Gastrocnemius medialis (tissue), 4 donors: ENCODE measurements at regions not wholly inside any gene's neighbourhood (a gene's known extent, or its start where the extent isn't known, plus 50 kb on each side); places are given as distances from the start of the nearest gene placed in this dataset.
"Not testable (repeated sequence)": the region's sequence is repeated elsewhere in the genome, so short reads cannot be mapped to it uniquely, and the experiment has no call there.

Experiments used
- ATAC-seq, 2 donors: fragments of 150-250 bp; one replicate each; pipeline ENCODE4 v1.9.1; 2016
- DNase-seq, 2 donors: peaks; one replicate each; pipeline ENCODE4 v3.0.0-alpha.2; 2019
- H3K27ac ChIP-seq, 4 donors: fragments of 200-600 bp; sonication (generic); 1 replicate in 1 of 4; 2 replicates in 3 of 4; pipeline ENCODE4 v1.5.1; 2016 to 2018; ENCODE audit warnings: mild to moderate bottlenecking in 2 of 4, moderate library complexity in 1 of 4
- H3K27me3 ChIP-seq, 3 donors: fragments of 200-600 bp; sonication (generic) in 2 of 3; 1 replicate in 1 of 3; 2 replicates in 2 of 3; pipeline versions ENCODE4 v1.5.1 to v1.6.0; 2016 to 2019; ENCODE audit warnings: mild to moderate bottlenecking in 1 of 3, moderate library complexity in 1 of 3
- H3K36me3 ChIP-seq, 2 donors: fragments of 200-600 bp; sonication (generic) in 1 of 2; one replicate each; pipeline ENCODE4 v1.5.1; 2017 to 2018
- H3K4me1 ChIP-seq, 2 donors: fragments of 200-600 bp; sonication (generic) in 1 of 2; one replicate each; pipeline ENCODE4 v1.5.1; 2016 to 2017; ENCODE audit warnings: mild to moderate bottlenecking in 2 of 2
- H3K4me3 ChIP-seq, 4 donors: fragments of 200-600 bp; sonication (generic) in 3 of 4; 1 replicate in 1 of 4; 2 replicates in 3 of 4; pipeline ENCODE4 v1.5.1; 2016 to 2019; ENCODE audit warnings: mild to moderate bottlenecking in 2 of 4
- H3K9me3 ChIP-seq, 3 donors: fragments of 200-600 bp; sonication (generic) in 2 of 3; 1 replicate in 1 of 3; 2 replicates in 2 of 3; pipeline ENCODE4 v1.5.1; 2016 to 2019
- POLR2A ChIP-seq, 2 donors: fragments of 450-650 bp; IDR thresholded peaks; one replicate each; pipeline ENCODE4 v1.6.1; 2017; ENCODE audit warnings: antibody characterized with exemption in 2 of 2, mild to moderate bottlenecking in 2 of 2, moderate library complexity in 2 of 2
- in situ Hi-C, 4 donors: fragments of 200-750 bp; cut with MboI; loops; one replicate each; pipeline versions ENCODE4 v1.15.0 to v1.8.0; 2017; ENCODE audit warnings: low sequenced_read_pairs in 4 of 4
- intact Hi-C: fragments of 100-400 bp; cut with DNase I; formaldehyde crosslinking; loops from one replicate; pipeline ENCODE4 v1.15.1; 2023; ENCODE audit warnings: low total_unique reads
- TF ChIP-seq, protein P1 (sequence below), 5 experiments: fragments of 450-650 bp in 3 of 5; fragments of 200-600 bp in 2 of 5; sonication (generic) in 2 of 5; IDR thresholded peaks in 4 of 5; conservative IDR thresholded peaks in 1 of 5; 1 replicate in 4 of 5; 2 replicates in 1 of 5; pipeline ENCODE4 v1.5.1; 2016 to 2019; ENCODE audit warnings: antibody characterized with exemption in 5 of 5, mild to moderate bottlenecking in 3 of 5, moderate library complexity in 3 of 5

DNA sequence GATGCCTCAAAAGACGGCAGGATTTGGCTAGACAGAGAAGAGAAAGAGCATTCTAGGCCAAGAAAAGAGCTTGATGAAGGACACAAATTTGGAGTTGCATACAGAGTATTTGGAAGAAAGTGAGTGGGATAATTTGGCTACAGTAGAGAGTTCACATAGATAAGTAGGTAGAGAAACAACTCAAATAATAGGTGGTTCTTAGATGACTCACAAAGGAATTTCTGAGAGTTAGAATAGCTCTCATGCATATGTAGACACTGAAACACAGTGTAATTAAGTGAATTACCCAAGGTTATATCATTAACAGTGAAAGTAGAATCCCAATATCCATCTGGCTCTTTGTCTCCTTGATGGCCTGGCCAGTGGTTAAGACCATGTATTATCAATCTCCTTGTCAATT is 228.6 kb upstream of the DDI1 start:
- DNase-seq (no peak), ATAC-seq (no peak)
- intact Hi-C loops = no loop called here
- Histone ChIP-seq H3K4me3 (no peak overlapping the region), H3K9me3 (no peaks in the 10 kb centered on the region), H3K27me3 (no peaks in the 10 kb centered on the region), H3K36me3 (no peaks in the 10 kb centered on the region), H3K27ac (no peak overlapping the region), H3K4me1 (no peaks in the 10 kb centered on the region)
- in situ Hi-C loops = loop anchor here in 1 of 4 donors (25.0 kb wide), 1 partner anchor 104 kb away; no protein-coding TSS in a partner anchor
- TF ChIP-seq, protein P1, sequence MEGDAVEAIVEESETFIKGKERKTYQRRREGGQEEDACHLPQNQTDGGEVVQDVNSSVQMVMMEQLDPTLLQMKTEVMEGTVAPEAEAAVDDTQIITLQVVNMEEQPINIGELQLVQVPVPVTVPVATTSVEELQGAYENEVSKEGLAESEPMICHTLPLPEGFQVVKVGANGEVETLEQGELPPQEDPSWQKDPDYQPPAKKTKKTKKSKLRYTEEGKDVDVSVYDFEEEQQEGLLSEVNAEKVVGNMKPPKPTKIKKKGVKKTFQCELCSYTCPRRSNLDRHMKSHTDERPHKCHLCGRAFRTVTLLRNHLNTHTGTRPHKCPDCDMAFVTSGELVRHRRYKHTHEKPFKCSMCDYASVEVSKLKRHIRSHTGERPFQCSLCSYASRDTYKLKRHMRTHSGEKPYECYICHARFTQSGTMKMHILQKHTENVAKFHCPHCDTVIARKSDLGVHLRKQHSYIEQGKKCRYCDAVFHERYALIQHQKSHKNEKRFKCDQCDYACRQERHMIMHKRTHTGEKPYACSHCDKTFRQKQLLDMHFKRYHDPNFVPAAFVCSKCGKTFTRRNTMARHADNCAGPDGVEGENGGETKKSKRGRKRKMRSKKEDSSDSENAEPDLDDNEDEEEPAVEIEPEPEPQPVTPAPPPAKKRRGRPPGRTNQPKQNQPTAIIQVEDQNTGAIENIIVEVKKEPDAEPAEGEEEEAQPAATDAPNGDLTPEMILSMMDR (IDR thresholded peaks at IDR 0.05 in 4 of 5, conservative IDR thresholded peaks at IDR 0.05 in 1 of 5) = no peak
- TF ChIP-seq POLR2A (IDR thresholded peaks at IDR 0.05) = no peak

DNA sequence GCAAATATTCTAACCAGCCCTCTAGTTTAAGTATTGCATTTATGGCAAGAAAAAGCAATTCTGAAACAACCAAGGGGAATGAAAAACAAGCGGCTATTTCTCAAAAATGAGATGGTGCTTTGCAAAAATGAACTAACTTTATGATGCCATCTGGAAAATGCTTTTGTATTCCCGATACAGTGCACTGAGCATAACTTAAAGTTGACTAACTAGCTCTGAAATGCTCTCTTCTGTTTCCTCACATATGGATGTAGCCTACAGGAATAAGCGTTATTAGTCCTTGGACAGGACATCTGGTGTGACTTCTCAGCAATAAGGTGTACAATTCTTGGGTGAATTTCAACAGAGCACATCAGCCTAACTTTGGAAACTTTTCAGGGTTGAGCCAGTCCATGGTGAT is 228.2 kb upstream of the DDI1 start:
- H3K9me3 ChIP-seq = no peaks in the 10 kb centered on the region
- no peaks in the 10 kb centered on the region for H3K4me1 ChIP-seq
- intact Hi-C loops (no loop called here), in situ Hi-C loops (loop anchor here in 1 of 4 donors (25.0 kb wide), 1 partner anchor 104 kb away; no protein-coding TSS in a partner anchor)
- no peak overlapping the region for H3K4me3 ChIP-seq
- no peak for DNase-seq
- H3K27me3 ChIP-seq = no peaks in the 10 kb centered on the region
- TF ChIP-seq POLR2A (IDR thresholded peaks at IDR 0.05) = no peak
- TF ChIP-seq, protein P1 (IDR thresholded peaks at IDR 0.05 in 4 of 5, conservative IDR thresholded peaks at IDR 0.05 in 1 of 5) = no peak
- no peaks in the 10 kb centered on the region for H3K36me3 ChIP-seq
- no peak for ATAC-seq
- no peak overlapping the region for H3K27ac ChIP-seq

DNA sequence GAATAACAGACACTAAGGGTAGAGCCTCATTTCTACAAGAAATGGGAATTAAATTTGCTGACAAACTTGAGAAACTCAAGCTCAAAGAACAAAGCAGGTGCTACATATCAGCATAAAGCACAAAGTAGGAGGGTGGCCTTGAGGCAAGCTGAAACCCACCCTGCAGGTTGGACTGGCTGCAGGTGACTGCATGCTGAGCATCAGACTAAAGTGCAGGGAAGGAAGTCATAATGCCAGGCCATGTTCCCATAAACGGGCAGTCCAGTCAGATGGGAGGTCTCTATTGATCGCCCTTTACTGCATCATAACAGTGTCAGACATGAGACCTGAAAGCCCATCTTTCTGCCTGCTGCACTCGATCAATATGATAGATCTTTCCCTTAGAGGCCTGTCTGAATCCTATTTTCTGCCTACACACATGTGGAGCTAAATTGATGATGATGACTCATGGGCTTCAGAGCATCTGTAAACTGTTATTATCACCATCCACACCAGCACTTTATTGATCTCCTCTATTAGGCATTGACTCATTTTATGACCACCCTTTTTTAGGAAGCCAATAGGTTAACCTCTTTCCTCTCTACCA is 224.5 kb upstream of the DDI1 start:
- Histone ChIP-seq H3K36me3 (no peaks in the 10 kb centered on the region), H3K4me3 (no peak overlapping the region), H3K4me1 (no peaks in the 10 kb centered on the region), H3K27me3 (no peaks in the 10 kb centered on the region), H3K27ac (no peak overlapping the region), H3K9me3 (no peaks in the 10 kb centered on the region)
- TF ChIP-seq POLR2A (IDR thresholded peaks at IDR 0.05) = no peak
- TF ChIP-seq, protein P1 (IDR thresholded peaks at IDR 0.05 in 4 of 5, conservative IDR thresholded peaks at IDR 0.05 in 1 of 5) = no peak
- intact Hi-C loops = loop anchor here (2.0 kb wide), 1 partner anchor 15 kb away; no protein-coding TSS in a partner anchor
- ATAC-seq (no peak), DNase-seq (no peak)
- in situ Hi-C loops = loop anchor here in 1 of 4 donors (25.0 kb wide), 1 partner anchor 100 kb away; no protein-coding TSS in a partner anchor

DNA sequence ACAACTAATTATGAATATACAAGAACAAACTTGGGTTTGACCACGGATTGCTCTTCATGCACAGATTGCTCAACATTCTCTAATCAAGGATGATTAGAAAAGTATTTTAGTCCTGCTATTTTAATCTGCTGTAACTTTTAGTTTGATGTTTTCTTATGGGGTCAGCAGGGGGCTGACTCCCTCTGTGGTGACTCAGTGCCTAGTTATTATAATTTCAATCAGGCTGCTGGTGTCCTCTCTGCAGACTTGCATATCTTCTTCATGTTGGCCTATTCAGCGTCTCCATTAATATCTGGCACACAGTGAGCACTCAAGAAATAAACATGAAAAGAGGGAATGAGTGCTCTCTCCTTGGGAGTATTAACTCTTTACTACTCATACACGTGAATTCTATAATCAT is 223.8 kb upstream of the DDI1 start:
- in situ Hi-C loops (loop anchor here in 1 of 4 donors (25.0 kb wide), 1 partner anchor 100 kb away; no protein-coding TSS in a partner anchor), intact Hi-C loops (loop anchor here (2.0 kb wide), 1 partner anchor 14 kb away; no protein-coding TSS in a partner anchor)
- DNase-seq = no peak
- no peak overlapping the region for H3K27ac ChIP-seq
- no peaks in the 10 kb centered on the region for H3K27me3 ChIP-seq
- no peaks in the 10 kb centered on the region for H3K9me3 ChIP-seq
- H3K4me1 ChIP-seq = no peaks in the 10 kb centered on the region
- H3K36me3 ChIP-seq = no peaks in the 10 kb centered on the region
- TF ChIP-seq, protein P1 (IDR thresholded peaks at IDR 0.05 in 4 of 5, conservative IDR thresholded peaks at IDR 0.05 in 1 of 5) = no peak
- TF ChIP-seq POLR2A (IDR thresholded peaks at IDR 0.05) = no peak
- no peak overlapping the region for H3K4me3 ChIP-seq
- ATAC-seq = no peak

DNA sequence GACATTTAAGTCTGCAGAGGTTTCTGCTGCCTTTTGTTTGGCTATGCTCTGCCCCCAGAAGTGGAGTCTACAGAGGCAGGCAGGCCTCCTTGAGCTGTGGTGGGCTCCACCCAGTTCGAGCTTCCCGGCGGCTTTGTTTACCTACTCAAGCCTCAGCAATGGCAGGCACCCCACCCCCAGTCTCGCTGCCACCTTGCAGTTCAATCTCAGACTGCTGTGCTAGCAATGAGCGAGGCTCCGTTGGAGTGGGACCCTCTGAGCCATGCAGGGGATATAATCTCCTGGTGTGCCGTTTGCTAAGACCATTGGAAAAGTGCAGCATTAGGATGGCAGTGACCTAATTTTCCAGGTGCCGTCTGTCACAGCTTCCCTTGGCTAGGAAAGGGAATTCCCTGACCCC is 216.1 kb upstream of the DDI1 start:
- H3K27me3 ChIP-seq, H3K4me3 ChIP-seq, H3K36me3 ChIP-seq, H3K27ac ChIP-seq, DNase-seq, H3K4me1 ChIP-seq, ATAC-seq, intact Hi-C loops, H3K9me3 ChIP-seq: not testable (repeated sequence)
- in situ Hi-C loops = loop anchor here in 1 of 4 donors (25.0 kb wide), 1 partner anchor 92 kb away; no protein-coding TSS in a partner anchor
